ENCODE measurements at regions not wholly inside any gene's neighbourhood (a gene's known extent, or its start where the extent isn't known, plus 50 kb on each side); places are given as distances from the start of the nearest gene placed in this dataset.
A peak's percentile ranks its signal among the peaks of the same experiment; 100 is the strongest.
"Not testable (repeated sequence)": the region's sequence is repeated elsewhere in the genome, so short reads cannot be mapped to it uniquely, and the experiment has no call there.

- Histone ChIP-seq H3K36me3 (ENCODE audit: control insufficient read depth in 2 of 3, insufficient read depth in 3 of 3, low read length in 3 of 3) (no peaks in the 10 kb centered on the region), H3K9me3 (ENCODE audit: control insufficient read depth in 2 of 3, low read length in 3 of 3) (no peaks in the 10 kb centered on the region), H3K4me1 (ENCODE audit: control insufficient read depth in 2 of 2, insufficient read depth in 2 of 2, low read length in 2 of 2) (no peaks in the 10 kb centered on the region), H3K27me3 (ENCODE audit: control insufficient read depth in 2 of 2, insufficient read depth in 2 of 2, low read length in 2 of 2) (no peaks in the 10 kb centered on the region), H3K4me3 (ENCODE audit: low read length) (no peak overlapping the region), H3K27ac (ENCODE audit: low read depth, low read length) (no peak overlapping the region)
- Mint-ChIP-seq H3K27me3 (no peaks in the 10 kb centered on the region), H3K36me3 (no peaks in the 10 kb centered on the region), H3K4me1 (no peaks in the 10 kb centered on the region), H3K9me3 (no peaks in the 10 kb centered on the region), H3K27ac (no peak overlapping the region), H3K4me3 (no peak overlapping the region)
- POLR2A ChIA-PET = no interaction called here
- ATAC-seq = no peak
- CTCF ChIA-PET = no interaction called here
- no peak for DNase-seq
- intact Hi-C loops (cut with micrococcal nuclease) = no loop called here
These were observed 291.3 kb downstream of the SEMA3D start for GRCh38 chr7:84895563-84895962.

GRCh38 chr7:84883570-84883969, 303.3 kb downstream of the SEMA3D start:
- POLR2A ChIA-PET; intact Hi-C loops (cut with micrococcal nuclease); H3K36me3 Mint-ChIP-seq: not testable (repeated sequence)

GRCh38 chr7:84880326-84880997, 306.4 kb downstream of the SEMA3D start:
- H3K4me1 Mint-ChIP-seq; H3K9me3 ChIP-seq (ENCODE audit: control insufficient read depth in 2 of 3, low read length in 3 of 3); H3K27ac Mint-ChIP-seq; H3K4me3 ChIP-seq (ENCODE audit: low read length); H3K27ac ChIP-seq (ENCODE audit: low read depth, low read length); H3K4me1 ChIP-seq (ENCODE audit: control insufficient read depth in 2 of 2, insufficient read depth in 2 of 2, low read length in 2 of 2); H3K36me3 ChIP-seq (ENCODE audit: control insufficient read depth in 2 of 3, insufficient read depth in 3 of 3, low read length in 3 of 3); H3K27me3 Mint-ChIP-seq; CTCF ChIA-PET; POLR2A ChIA-PET; H3K4me3 Mint-ChIP-seq; ATAC-seq; H3K27me3 ChIP-seq (ENCODE audit: control insufficient read depth in 2 of 2, insufficient read depth in 2 of 2, low read length in 2 of 2); H3K36me3 Mint-ChIP-seq; intact Hi-C loops (cut with micrococcal nuclease); DNase-seq: not testable (repeated sequence)
- H3K9me3 Mint-ChIP-seq = peaks cover 0 to 15% (median 2%) of the 10 kb centered on the region in 11 donors

More at GRCh38 chr7:84883570-84883969, 303.3 kb downstream of the SEMA3D start:
- H3K4me1 ChIP-seq (ENCODE audit: control insufficient read depth in 2 of 2, insufficient read depth in 2 of 2, low read length in 2 of 2); H3K36me3 ChIP-seq (ENCODE audit: control insufficient read depth in 2 of 3, insufficient read depth in 3 of 3, low read length in 3 of 3); H3K4me3 ChIP-seq (ENCODE audit: low read length); CTCF ChIA-PET; H3K27ac Mint-ChIP-seq; H3K27me3 ChIP-seq (ENCODE audit: control insufficient read depth in 2 of 2, insufficient read depth in 2 of 2, low read length in 2 of 2); H3K27me3 Mint-ChIP-seq; H3K9me3 ChIP-seq (ENCODE audit: control insufficient read depth in 2 of 3, low read length in 3 of 3); DNase-seq; H3K4me1 Mint-ChIP-seq; H3K4me3 Mint-ChIP-seq; ATAC-seq; H3K27ac ChIP-seq (ENCODE audit: low read depth, low read length): not testable (repeated sequence)
- peaks cover 0 to 15% (median 2%) of the 10 kb centered on the region in 11 donors for H3K9me3 Mint-ChIP-seq

GRCh38 chr7:84879570-84880325, 307.1 kb downstream of the SEMA3D start:
- H3K4me1 Mint-ChIP-seq = no peaks in the 10 kb centered on the region
- intact Hi-C loops (cut with micrococcal nuclease) = no loop called here
- DNase-seq = no peak

GRCh38 chr7:84877943-84878570, 308.8 kb downstream of the SEMA3D start:
- Histone ChIP-seq H3K4me1 (ENCODE audit: control insufficient read depth in 2 of 2, insufficient read depth in 2 of 2, low read length in 2 of 2) (no peaks in the 10 kb centered on the region), H3K4me3 (ENCODE audit: low read length) (no peak overlapping the region), H3K9me3 (ENCODE audit: control insufficient read depth in 2 of 3, low read length in 3 of 3) (no peaks in the 10 kb centered on the region), H3K36me3 (ENCODE audit: control insufficient read depth in 2 of 3, insufficient read depth in 3 of 3, low read length in 3 of 3) (no peaks in the 10 kb centered on the region), H3K27ac (ENCODE audit: low read depth, low read length) (no peak overlapping the region), H3K27me3 (ENCODE audit: control insufficient read depth in 2 of 2, insufficient read depth in 2 of 2, low read length in 2 of 2) (no peaks in the 10 kb centered on the region)
- ATAC-seq = no peak
- no peak for DNase-seq
- Mint-ChIP-seq H3K4me3 (no peak overlapping the region), H3K9me3 (peaks cover 0 to 8% (median 0%) of the 10 kb centered on the region in 11 donors), H3K27ac (no peak overlapping the region), H3K4me1 (no peaks in the 10 kb centered on the region), H3K27me3 (no peaks in the 10 kb centered on the region), H3K36me3 (no peaks in the 10 kb centered on the region)
- intact Hi-C loops (cut with micrococcal nuclease) = no loop called here
- POLR2A ChIA-PET = no interaction called here
- CTCF ChIA-PET = no interaction called here

More at GRCh38 chr7:84879570-84880325, 307.1 kb downstream of the SEMA3D start:
- Histone ChIP-seq H3K27ac (ENCODE audit: low read depth, low read length) (no peak overlapping the region), H3K9me3 (ENCODE audit: control insufficient read depth in 2 of 3, low read length in 3 of 3) (no peaks in the 10 kb centered on the region), H3K4me3 (ENCODE audit: low read length) (no peak overlapping the region), H3K4me1 (ENCODE audit: control insufficient read depth in 2 of 2, insufficient read depth in 2 of 2, low read length in 2 of 2) (no peaks in the 10 kb centered on the region), H3K36me3 (ENCODE audit: control insufficient read depth in 2 of 3, insufficient read depth in 3 of 3, low read length in 3 of 3) (no peaks in the 10 kb centered on the region), H3K27me3 (ENCODE audit: control insufficient read depth in 2 of 2, insufficient read depth in 2 of 2, low read length in 2 of 2) (no peaks in the 10 kb centered on the region)
- peaks cover 0 to 14% (median 2%) of the 10 kb centered on the region in 11 donors for H3K9me3 Mint-ChIP-seq
- no peaks in the 10 kb centered on the region for H3K36me3 Mint-ChIP-seq
- no peaks in the 10 kb centered on the region for H3K27me3 Mint-ChIP-seq
- no peak overlapping the region for H3K27ac Mint-ChIP-seq
- H3K4me3 Mint-ChIP-seq = no peak overlapping the region
- ChIA-PET POLR2A (no interaction called here), CTCF (no interaction called here)
- ATAC-seq = no peak

GRCh38 chr7:84876061-84876821, 310.6 kb downstream of the SEMA3D start:
- ChIA-PET CTCF (no interaction called here), POLR2A (no interaction called here)
- Mint-ChIP-seq H3K4me3 (no peak overlapping the region), H3K9me3 (peaks cover 0 to 6% (median 0%) of the 10 kb centered on the region in 11 donors), H3K27me3 (no peaks in the 10 kb centered on the region), H3K4me1 (peaks cover 0 to 1% (median 0%) of the 10 kb centered on the region in 7 donors), H3K36me3 (no peaks in the 10 kb centered on the region), H3K27ac (peak overlapping the region in 1 of 9 donors; percentile 37)
- Histone ChIP-seq H3K27me3 (ENCODE audit: control insufficient read depth in 2 of 2, insufficient read depth in 2 of 2, low read length in 2 of 2) (no peaks in the 10 kb centered on the region), H3K4me1 (ENCODE audit: control insufficient read depth in 2 of 2, insufficient read depth in 2 of 2, low read length in 2 of 2) (no peaks in the 10 kb centered on the region), H3K36me3 (ENCODE audit: control insufficient read depth in 2 of 3, insufficient read depth in 3 of 3, low read length in 3 of 3) (no peaks in the 10 kb centered on the region), H3K9me3 (ENCODE audit: control insufficient read depth in 2 of 3, low read length in 3 of 3) (no peaks in the 10 kb centered on the region), H3K27ac (ENCODE audit: low read depth, low read length) (no peak overlapping the region), H3K4me3 (ENCODE audit: low read length) (no peak overlapping the region)
- intact Hi-C loops (cut with micrococcal nuclease) = no loop called here
- DNase-seq (no peak), ATAC-seq (no peak)

Data from naive thymus-derived CD4-positive, alpha-beta T cell (primary cell).